DND-41 (cell line): ENCODE measurements at regions not wholly inside any gene's neighbourhood (a gene's known extent, or its start where the extent isn't known, plus 50 kb on each side); places are given as distances from the start of the nearest gene placed in this dataset.
"Not testable (repeated sequence)": the region's sequence is repeated elsewhere in the genome, so short reads cannot be mapped to it uniquely, and the experiment has no call there.

Experiments used
- ATAC-seq: fragments of 200-7000 bp; cut with Tn5 transposase; 3 replicates; pipeline ENCODE4 v1.9.1; 2021; ENCODE audit warnings: low read depth; ENCODE audit not compliant: insufficient read depth
- DNase-seq: peaks from one replicate; pipeline ENCODE4 v3.0.0-alpha.2; 2020
- H2AFZ ChIP-seq: 2 replicates; pipeline ENCODE4 v1.6.0; 2012; ENCODE audit warnings: low read depth, low read length
- H3K27ac ChIP-seq: 2 replicates; pipeline ENCODE4 v1.5.1; 2012; ENCODE audit warnings: low read length, inconsistent platforms
- H3K27me3 ChIP-seq: fragments of 200-600 bp; sonication (generic); 2 replicates; pipeline ENCODE4 v1.6.0; 2012; ENCODE audit warnings: low read length, mild to moderate bottlenecking, inconsistent platforms; ENCODE audit not compliant: insufficient read depth, poor library complexity
- H3K36me3 ChIP-seq: 2 replicates; pipeline ENCODE4 v1.5.1; 2012; ENCODE audit warnings: low read length, inconsistent platforms; ENCODE audit not compliant: insufficient read depth
- H3K4me1 ChIP-seq: 2 replicates; pipeline ENCODE4 v1.5.1; 2012; ENCODE audit warnings: mild to moderate bottlenecking, low read length; ENCODE audit not compliant: insufficient read depth
- H3K4me2 ChIP-seq: 2 replicates; pipeline ENCODE4 v1.6.0; 2012; ENCODE audit warnings: mild to moderate bottlenecking, moderate library complexity, low read length, inconsistent platforms; ENCODE audit not compliant: insufficient read depth
- H3K4me3 ChIP-seq, 2 experiments: fragments of 200-600 bp in 1 of 2; shearing (Covaris generic) in 1 of 2; 2 replicates each; pipeline ENCODE4 v1.5.1; 2012 to 2016; ENCODE audit warnings: inconsistent platforms in 2 of 2, low read length in 2 of 2, mild to moderate bottlenecking in 2 of 2, low read depth in 1 of 2, moderate library complexity in 1 of 2
- H3K79me2 ChIP-seq: 2 replicates; pipeline ENCODE4 v1.6.0; 2012; ENCODE audit warnings: low read length, inconsistent platforms; ENCODE audit not compliant: insufficient read depth
- H3K9ac ChIP-seq: 2 replicates; pipeline ENCODE4 v1.6.0; 2012; ENCODE audit warnings: low read depth, mild to moderate bottlenecking, inconsistent platforms, low read length, moderate library complexity
- H3K9me3 ChIP-seq: 2 replicates; pipeline ENCODE4 v1.5.1; 2012; ENCODE audit warnings: low read length, moderate library complexity, mild to moderate bottlenecking, inconsistent platforms; ENCODE audit not compliant: insufficient read depth, severe bottlenecking
- H4K20me1 ChIP-seq: 2 replicates; pipeline ENCODE4 v1.6.0; 2012; ENCODE audit warnings: low read length; ENCODE audit not compliant: insufficient read depth
- EZH2 ChIP-seq: IDR thresholded peaks from 3 replicates; pipeline ENCODE4 v1.6.1; 2012; ENCODE audit warnings: borderline replicate concordance, low read depth, mild to moderate bottlenecking, moderate library complexity, low read length, inconsistent platforms; ENCODE audit not compliant: severe bottlenecking
- TF ChIP-seq, protein P1 (sequence below): IDR thresholded peaks from 2 replicates; pipeline ENCODE4 v1.5.1; 2012; ENCODE audit warnings: borderline replicate concordance, low read length, moderate library complexity, mild to moderate bottlenecking; ENCODE audit not compliant: poor library complexity, severe bottlenecking; ENCODE audit errors: extremely low read depth

GRCh38 chr5:9731159-9731558 is 101.0 kb upstream of the TAS2R1 start:
- ATAC-seq (no peak), DNase-seq (no peak)
- Histone ChIP-seq H3K79me2 (no peaks in the 10 kb centered on the region), H3K4me1 (no peaks in the 10 kb centered on the region), H3K9ac (no peak overlapping the region), H3K4me3 (no peak overlapping the region), H3K27ac (no peak overlapping the region), H4K20me1 (no peaks in the 10 kb centered on the region), H2AFZ (no peak overlapping the region), H3K36me3 (no peaks in the 10 kb centered on the region), H3K27me3 (no peaks in the 10 kb centered on the region), H3K4me2 (no peak overlapping the region), H3K9me3 (no peaks in the 10 kb centered on the region)
- TF ChIP-seq, protein P1, sequence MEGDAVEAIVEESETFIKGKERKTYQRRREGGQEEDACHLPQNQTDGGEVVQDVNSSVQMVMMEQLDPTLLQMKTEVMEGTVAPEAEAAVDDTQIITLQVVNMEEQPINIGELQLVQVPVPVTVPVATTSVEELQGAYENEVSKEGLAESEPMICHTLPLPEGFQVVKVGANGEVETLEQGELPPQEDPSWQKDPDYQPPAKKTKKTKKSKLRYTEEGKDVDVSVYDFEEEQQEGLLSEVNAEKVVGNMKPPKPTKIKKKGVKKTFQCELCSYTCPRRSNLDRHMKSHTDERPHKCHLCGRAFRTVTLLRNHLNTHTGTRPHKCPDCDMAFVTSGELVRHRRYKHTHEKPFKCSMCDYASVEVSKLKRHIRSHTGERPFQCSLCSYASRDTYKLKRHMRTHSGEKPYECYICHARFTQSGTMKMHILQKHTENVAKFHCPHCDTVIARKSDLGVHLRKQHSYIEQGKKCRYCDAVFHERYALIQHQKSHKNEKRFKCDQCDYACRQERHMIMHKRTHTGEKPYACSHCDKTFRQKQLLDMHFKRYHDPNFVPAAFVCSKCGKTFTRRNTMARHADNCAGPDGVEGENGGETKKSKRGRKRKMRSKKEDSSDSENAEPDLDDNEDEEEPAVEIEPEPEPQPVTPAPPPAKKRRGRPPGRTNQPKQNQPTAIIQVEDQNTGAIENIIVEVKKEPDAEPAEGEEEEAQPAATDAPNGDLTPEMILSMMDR, result no peak
- no peak for TF ChIP-seq EZH2

GRCh38 chr5:9728261-9728660 is 98.1 kb upstream of the TAS2R1 start:
- no peak for ATAC-seq
- Histone ChIP-seq H3K9me3 (no peaks in the 10 kb centered on the region), H3K36me3 (no peaks in the 10 kb centered on the region), H4K20me1 (no peaks in the 10 kb centered on the region), H3K9ac (no peak overlapping the region), H3K4me3 (no peak overlapping the region), H2AFZ (no peak overlapping the region), H3K27me3 (no peaks in the 10 kb centered on the region), H3K79me2 (no peaks in the 10 kb centered on the region), H3K4me2 (no peak overlapping the region), H3K4me1 (no peaks in the 10 kb centered on the region), H3K27ac (no peak overlapping the region)
- no peak for DNase-seq
- TF ChIP-seq EZH2, result no peak
- TF ChIP-seq, protein P1, result no peak

GRCh38 chr5:9726931-9727330 is 96.8 kb upstream of the TAS2R1 start:
- no peak overlapping the region for H3K4me3 ChIP-seq
- no peaks in the 10 kb centered on the region for H3K36me3 ChIP-seq
- no peak overlapping the region for H2AFZ ChIP-seq
- no peaks in the 10 kb centered on the region for H3K79me2 ChIP-seq
- DNase-seq (no peak), ATAC-seq (no peak)
- H3K9me3 ChIP-seq, result no peaks in the 10 kb centered on the region
- H3K27ac ChIP-seq, result no peak overlapping the region
- no peak overlapping the region for H3K4me2 ChIP-seq
- no peaks in the 10 kb centered on the region for H3K4me1 ChIP-seq
- TF ChIP-seq, protein P1, result no peak
- TF ChIP-seq EZH2, result no peak
- H3K27me3 ChIP-seq, result no peaks in the 10 kb centered on the region
- no peak overlapping the region for H3K9ac ChIP-seq
- no peaks in the 10 kb centered on the region for H4K20me1 ChIP-seq

DNA sequence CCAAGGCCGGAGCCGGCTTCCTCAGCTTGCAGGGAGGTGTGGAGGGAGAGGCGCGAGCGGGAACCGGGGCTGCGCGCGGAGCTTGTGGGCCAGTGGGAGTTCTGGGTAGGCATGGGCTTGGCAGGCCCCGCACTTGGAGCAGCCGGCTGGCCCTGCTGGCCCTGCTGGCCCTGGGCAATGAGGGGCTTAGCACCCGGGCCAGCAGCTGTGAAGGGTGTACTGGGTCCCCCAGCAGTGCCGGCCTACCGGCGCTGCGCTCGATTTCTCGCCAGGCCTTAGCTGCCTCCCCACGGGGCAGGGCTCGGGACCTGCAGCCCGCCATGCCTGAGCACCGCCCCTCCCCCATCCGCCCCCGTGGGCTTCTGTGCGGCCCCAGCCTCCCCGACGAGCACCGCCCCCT is 95.1 kb upstream of the TAS2R1 start:
- H3K9ac ChIP-seq, H3K27me3 ChIP-seq, ATAC-seq, H3K36me3 ChIP-seq, H3K9me3 ChIP-seq, H3K4me3 ChIP-seq, H4K20me1 ChIP-seq, H3K4me2 ChIP-seq, DNase-seq, H2AFZ ChIP-seq, H3K27ac ChIP-seq, H3K4me1 ChIP-seq, H3K79me2 ChIP-seq: not testable (repeated sequence)
